Occipital lobe (tissue), 1 donor: ENCODE measurements at regions not wholly inside any gene's neighbourhood (a gene's known extent, or its start where the extent isn't known, plus 50 kb on each side); places are given as distances from the start of the nearest gene placed in this dataset.

Experiments
- DNase-seq: peaks from one replicate; lab custom pipeline; 2025; lab: John Stamatoyannopoulos, UW

DNA sequence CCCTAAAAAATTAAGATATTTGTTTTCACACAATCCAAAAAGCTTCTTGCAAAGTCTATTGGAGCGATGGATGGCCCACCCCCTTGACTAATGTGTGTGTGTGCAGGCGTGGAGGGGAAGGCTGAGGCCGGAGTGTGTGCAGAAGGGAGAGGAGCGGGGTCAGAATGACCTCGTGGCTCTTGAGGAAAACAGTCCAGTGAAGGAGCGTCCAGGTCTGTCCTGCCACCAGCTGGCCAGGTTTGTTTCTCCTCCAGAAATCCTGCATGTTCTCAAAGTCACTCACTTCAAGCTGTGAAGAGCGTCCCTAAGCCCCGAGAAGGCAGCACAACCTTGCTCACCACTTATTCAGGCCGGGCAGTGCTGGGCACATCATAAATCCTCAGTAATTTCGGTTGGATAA lies 69.5 kb upstream of the SSX2IP start:
- DNase-seq = no peak

DNA sequence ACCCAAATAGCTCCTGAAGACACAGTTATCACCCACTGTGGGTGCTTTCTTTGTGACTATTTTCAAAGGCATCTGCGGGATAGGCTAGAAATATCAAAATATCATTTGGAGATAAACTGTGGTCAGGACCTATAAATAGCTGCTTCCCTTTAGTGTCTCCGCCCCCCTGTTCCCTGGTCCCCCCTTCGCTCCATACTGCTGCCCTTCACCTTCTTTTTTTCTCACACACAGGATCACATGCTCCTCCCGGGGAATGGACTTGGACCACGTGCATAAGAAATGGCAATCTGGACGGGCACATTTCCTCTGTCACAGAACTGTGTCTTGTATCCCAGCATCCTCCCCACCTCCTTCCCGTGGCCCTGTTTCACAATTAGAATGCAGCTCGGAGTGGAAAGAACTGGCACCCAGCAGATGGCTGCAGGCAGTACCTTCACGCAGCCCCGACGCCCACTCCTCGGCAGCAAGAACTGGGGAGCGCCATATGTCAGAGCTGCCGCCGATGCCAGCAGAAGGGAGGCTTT lies 68.8 kb upstream of the SSX2IP start:
- peak; percentile 84 for DNase-seq

DNA sequence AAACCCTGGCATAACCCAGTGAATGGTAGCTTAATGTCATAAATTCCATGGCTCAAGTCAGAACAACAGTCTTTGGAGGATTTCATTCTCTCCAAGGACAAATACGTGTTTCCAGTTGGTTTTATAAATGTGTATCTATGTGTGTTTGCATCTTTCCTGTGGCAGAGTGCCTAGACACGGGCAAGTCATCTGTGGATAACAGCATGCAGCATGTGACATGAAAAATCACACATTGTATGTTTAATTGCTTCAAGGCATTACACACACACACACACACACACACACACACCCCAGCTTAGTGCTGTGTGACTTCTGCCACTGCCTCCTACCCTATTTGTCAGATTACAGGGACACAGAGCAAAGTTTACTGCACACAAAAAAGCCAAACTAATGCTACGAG lies 68.2 kb upstream of the SSX2IP start:
- no peak for DNase-seq

DNA sequence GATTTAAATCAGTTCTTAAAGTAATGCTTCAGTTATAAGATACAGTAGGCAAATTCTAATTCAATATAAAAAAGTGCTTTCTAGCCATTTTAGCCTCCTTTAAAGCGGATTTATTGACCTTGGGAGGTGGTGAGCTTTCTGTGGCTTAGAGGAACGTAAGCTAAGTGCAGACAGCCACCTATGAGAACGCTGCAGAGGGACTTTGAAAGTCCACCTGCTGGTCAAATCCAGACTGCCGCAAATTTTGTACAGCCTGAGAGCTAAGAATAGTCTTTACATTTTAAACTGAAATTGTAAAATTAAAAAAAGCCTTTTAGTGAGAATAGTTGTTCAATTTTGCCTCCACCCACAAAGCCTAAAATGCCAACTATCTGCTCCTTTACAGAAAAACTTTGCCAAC lies 67.0 kb upstream of the SSX2IP start:
- no peak for DNase-seq

DNA sequence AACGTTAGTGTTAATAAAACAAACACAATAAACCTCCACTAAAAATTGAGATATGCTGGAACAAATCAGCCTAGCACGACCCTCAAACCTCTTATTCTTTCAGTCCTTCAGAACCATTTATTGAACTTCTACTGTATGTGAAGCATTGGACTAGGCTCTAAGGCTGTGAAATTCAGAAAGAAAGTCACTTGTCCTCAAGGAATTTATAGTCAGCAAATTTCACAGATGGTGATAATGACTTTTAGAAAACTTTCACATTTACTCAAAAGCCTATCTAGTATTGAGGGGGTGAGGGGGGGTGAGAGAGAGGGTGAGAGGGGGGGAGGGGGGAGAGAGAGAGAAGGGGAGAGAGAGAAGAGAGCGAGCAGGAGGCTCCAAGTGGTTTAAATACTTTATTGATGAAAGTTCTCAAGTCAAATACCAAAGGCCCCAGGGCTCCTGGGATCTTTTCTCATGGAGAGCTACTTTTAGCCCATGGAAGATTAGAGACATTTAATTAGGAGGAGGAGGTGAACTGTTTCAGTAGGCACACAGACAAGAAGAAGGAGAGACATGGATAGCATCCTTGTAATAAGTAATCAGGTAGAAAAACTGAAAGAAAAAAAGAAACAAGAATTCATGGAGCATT lies 66.3 kb upstream of the SSX2IP start:
- DNase-seq = no peak

DNA sequence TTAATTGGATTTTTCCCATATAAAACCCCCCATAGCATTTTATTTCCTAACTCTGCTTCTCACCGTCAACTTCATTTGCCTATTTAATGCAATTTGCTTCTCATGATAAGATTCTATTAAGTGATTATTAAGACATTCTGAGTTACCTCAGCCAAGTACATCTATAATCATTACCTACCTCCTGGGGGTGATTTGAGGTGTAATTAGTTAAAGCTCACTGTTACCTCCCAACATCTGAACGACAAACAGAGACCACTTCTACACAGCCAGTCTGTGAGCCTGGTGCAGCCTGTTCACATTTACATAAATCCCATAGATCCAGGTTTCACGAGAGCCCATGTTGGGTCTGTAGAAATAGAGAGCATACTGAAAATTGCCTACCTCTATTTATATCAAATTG lies 65.7 kb upstream of the SSX2IP start:
- DNase-seq = no peak

DNA sequence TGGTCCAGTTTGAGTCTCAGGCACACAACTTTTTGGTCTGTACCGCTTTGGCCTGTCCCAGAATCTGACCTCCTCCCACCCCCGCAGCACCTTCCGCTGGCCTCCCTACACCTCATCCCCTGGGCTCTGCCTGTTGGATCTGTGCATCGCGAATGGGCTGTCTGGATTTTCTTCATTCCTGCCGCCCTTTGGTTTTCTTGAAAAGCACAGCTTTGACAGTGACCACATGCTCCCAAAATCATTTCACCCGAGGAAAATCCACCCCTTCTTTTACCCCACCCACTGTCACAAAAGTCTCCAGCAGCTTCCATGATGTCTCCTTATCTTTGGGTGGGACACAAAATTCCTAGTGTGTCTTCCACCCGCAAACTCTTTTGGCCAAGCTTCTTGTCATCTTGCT lies 65.0 kb upstream of the SSX2IP start:
- no peak for DNase-seq

DNA sequence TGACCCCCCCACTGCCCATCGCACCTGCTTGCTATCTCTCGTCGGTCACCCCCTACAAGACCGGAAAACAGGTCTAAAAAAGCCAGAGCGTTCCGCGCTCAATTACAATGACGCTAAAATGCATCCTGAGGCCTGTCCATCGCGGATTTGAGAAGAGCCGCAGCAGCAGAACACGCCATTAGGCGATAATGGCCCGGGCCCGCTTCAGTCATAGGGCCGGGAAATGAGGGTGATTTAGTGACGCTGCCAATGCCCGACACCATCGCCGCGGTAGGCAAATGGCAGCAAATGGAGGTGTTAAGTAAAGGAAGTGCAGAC lies 64.1 kb upstream of the SSX2IP start:
- no peak for DNase-seq

DNA sequence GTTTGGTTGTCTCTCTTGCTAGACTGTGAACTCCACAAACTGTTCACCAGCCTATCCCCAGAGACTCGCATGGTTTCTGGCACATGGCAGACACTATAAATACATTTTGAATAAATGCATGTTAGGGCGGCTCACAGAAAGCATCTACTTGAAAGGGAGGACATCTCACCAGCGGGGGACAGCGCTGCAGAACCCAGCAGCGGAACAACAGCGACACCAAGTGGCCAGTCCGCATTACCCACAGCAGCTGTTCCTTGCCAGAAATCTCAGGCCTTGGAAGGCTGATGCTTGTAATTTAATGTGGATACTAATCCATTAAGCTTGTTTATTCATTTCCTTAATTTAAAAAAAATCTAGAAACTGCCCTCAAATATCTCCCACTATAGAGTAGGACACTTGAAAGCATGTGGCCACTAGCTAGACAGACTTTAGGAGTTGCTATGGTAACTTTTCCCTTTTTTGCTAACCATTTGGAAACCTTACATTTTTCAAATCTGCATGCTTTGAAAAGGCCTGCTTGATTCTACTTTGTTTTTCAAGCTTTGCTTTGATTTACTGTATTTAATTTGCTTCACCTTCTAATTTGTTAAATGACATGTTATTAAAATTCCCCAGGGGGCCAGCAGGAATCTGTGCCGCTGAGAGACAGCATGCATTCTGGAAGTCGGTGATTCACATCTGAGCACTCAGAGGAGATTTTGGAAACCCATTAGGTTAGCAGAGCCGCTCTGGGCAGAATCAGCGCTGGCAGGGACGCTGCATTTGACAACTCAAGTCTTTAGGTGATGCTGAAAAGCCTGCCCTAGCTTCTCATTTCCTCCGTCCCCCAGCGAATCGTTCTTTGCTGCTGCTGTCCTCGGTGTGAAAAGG lies 63.5 kb upstream of the SSX2IP start:
- DNase-seq = peak; percentile 65

DNA sequence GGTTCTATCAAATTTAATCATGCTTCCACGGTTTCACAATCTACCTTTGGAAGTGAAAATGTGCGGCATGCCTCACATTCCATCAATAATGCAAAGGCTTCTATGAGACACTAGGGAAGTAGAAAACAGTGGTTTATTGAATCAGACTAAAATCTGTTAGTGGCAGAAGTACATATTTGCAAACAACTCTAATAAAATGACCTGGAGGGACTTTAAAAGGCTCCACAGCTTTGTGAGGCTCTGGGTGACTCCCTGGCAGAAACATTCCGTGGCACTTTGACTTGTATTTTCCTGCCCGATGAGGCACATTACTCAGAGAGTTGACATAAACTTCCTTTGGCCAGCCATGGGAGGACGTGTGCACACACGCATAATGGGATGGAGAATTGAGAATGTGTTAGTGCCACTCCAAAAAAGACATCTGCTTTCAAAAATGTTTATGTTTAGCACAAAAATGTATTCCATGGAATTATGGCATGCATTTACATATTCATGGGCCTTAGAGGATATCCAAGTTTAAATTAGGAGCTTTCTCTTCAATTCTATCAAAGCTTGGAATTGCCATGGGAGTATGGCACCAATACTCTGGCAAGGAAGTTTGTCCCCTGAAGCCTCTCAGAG lies 60.0 kb upstream of the SSX2IP start:
- DNase-seq = no peak

DNA sequence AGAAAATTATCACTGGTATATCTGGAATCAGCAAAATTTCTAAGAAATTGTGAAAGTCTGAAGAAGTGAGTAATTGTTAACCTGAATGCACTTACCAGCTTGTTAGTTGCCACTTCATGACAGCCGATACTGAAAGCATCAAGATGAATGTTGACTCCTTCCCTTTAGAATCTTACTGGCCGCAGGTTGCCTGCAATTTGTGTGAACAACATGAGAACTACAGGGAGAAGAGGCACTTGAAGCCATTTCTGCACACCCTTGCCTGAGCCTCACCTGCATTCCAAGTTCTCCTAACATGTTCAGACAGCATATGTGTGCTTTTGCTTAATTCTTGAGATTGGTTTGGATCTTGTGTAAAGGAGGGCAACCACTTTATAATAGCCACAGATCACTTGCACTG lies 59.2 kb upstream of the SSX2IP start:
- no peak for DNase-seq

DNA sequence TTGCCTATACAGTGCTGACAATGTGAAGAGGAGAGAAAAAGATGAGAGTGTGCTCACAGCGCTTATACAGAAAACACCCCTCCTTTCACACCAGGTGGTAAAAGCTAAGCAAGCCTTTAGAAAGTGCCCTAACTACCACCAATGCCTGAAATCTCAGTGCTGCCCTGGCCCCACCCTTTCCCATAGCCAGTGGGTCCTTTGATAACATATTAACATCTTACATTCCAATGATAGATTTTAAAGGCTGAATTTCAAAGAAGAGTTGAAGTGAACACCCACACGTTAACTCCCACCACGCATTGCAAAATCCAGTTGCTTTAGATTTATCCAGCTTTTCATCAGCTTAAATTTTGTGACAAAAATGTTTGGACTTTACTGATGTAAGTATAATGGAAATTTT lies 58.1 kb upstream of the SSX2IP start:
- no peak for DNase-seq

DNA sequence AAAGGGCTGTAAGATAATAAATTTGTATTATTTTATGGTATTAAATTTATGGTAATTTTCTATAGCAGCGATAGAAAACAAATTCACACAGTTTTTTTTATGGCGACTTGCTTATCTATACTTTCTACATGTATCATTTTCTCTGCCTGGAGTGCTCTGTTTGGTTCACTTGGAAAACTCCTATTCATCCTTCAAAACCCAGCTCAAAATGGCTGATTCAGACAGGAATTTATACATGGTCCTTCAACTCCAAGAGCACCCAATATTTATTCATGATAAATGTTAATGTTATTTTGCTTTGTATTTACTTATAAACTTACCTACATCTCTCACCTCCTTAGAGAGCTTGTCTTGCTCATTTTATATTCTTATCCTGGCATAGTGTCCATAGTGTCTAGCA lies 55.6 kb upstream of the SSX2IP start:
- DNase-seq = no peak

DNA sequence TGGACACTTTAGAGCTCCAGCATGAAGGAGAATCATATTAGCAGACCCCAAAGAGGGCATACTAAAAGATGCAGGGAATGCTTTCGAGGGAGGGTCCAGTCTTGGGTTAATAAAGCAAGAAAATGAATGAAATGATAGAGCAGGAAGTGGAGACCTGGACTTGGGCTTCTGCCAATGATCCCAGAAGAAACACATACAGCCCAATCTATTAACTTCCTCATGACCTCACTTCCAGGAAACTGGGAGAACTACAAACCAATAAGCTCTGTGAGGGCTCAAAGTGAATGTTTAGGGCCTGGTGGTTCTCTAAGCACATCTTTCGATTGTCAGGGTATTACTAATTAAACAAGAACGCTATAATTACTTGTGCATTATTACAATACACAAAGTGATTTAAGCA lies 53.6 kb upstream of the SSX2IP start:
- no peak for DNase-seq

DNA sequence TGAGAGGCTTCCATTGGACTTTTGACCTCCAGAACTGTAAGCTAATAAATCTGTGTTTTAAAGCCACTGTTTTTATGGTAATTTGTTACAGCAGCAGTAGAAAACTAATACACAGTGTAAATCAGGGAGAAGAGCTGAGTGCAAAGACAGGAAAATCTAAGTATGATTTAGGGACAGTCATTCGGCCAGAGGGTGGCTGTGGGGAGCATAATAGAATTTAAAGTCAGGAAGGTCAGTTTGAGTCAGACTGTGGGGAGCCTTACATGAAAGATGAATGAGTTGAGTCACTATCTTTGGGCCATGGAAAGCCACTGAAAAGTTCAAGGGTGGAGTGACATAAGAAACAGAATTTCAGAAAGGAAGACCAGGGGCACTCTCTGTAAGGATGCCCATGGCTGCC lies 52.4 kb upstream of the SSX2IP start:
- no peak for DNase-seq

DNA sequence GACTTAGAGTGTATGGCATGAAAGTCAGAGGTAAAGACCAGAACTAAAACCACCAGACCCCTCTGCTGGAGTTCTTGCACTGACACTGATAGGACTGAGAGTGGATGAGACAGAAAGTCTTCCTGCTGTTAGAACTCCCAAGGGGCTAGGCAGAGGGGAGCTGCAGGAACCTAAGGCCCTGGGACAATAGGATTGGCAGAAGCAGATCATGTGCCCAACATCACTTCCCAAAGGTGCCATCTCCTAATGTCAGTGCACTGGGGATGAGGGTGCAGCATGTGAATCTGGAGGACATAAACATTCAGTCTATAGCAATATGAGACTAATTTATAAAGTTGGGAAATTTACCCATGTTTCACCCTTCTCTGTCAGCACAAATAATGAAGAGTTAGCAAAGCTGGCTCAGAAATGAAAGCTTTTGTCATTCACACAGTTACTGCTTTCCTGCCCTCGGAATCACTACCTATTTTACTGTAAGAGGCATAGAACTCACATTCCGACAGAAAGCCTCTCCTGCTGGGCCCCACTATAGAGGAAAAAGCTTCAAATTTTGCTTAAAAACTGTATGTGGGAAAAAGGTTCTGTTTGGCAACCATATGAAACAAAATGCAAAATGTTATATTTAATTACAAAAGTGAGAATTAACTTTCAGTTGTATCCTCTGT lies 49.9 kb upstream of the SSX2IP start:
- DNase-seq = no peak
